Peyer's patch (tissue), 4 donors: ENCODE measurements at regions not wholly inside any gene's neighbourhood (a gene's known extent, or its start where the extent isn't known, plus 50 kb on each side); places are given as distances from the start of the nearest gene placed in this dataset.

ENCODE experiments used
- POLR2A ChIP-seq, 2 donors: fragments of 450-650 bp; IDR thresholded peaks; one replicate each; pipeline ENCODE4 v1.5.1; 2017; ENCODE audit warnings: antibody characterized with exemption in 2 of 2, mild to moderate bottlenecking in 2 of 2, moderate library complexity in 2 of 2
- TF ChIP-seq, protein P1 (sequence below), 6 experiments: fragments of 450-650 bp in 4 of 6; fragments of 200-600 bp in 2 of 6; sonication (generic) in 1 of 6; IDR thresholded peaks; one replicate each; pipeline ENCODE4 v1.5.1; 2017 to 2019; ENCODE audit warnings: antibody characterized with exemption in 6 of 6, mild to moderate bottlenecking in 3 of 6, moderate library complexity in 1 of 6

DNA sequence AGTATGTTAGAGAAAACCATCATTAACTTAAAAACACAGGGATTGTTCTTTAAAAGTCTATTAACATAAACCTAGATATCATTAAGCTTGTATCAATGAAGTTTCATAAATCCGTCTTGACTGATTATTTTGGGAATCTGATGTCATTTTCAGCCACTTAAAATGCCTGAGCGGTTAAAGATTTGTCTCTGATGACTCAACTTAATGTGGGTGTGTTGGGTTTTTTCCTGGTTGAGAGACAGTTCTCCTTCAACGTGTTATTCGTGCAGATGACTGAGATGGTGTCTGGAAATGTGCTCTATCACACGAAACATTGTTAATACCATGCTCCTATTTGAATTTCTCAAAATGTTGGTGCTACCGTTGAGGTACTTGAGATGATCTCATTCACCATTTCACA lies 227.3 kb upstream of the TENM3 start:
- TF ChIP-seq, protein P1, sequence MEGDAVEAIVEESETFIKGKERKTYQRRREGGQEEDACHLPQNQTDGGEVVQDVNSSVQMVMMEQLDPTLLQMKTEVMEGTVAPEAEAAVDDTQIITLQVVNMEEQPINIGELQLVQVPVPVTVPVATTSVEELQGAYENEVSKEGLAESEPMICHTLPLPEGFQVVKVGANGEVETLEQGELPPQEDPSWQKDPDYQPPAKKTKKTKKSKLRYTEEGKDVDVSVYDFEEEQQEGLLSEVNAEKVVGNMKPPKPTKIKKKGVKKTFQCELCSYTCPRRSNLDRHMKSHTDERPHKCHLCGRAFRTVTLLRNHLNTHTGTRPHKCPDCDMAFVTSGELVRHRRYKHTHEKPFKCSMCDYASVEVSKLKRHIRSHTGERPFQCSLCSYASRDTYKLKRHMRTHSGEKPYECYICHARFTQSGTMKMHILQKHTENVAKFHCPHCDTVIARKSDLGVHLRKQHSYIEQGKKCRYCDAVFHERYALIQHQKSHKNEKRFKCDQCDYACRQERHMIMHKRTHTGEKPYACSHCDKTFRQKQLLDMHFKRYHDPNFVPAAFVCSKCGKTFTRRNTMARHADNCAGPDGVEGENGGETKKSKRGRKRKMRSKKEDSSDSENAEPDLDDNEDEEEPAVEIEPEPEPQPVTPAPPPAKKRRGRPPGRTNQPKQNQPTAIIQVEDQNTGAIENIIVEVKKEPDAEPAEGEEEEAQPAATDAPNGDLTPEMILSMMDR (IDR thresholded peaks at IDR 0.05) = no peak
- no peak for TF ChIP-seq POLR2A (IDR thresholded peaks at IDR 0.05)
